HepG2 (cell line): ENCODE measurements at regions not wholly inside any gene's neighbourhood (a gene's known extent, or its start where the extent isn't known, plus 50 kb on each side); places are given as distances from the start of the nearest gene placed in this dataset.

Source experiments
- FOXJ3 ChIP-seq: sonication (generic); formaldehyde crosslinking; IDR thresholded peaks from 2 replicates; pipeline ENCODE4 v1.4.0; 2020; ENCODE audit warnings: missing genetic modification reagents, mild to moderate bottlenecking, borderline replicate concordance
- NR2F1 ChIP-seq, 2 experiments: fragments of 450-650 bp in 1 of 2; formaldehyde crosslinking in 1 of 2; IDR thresholded peaks; 2 replicates each; pipeline versions ENCODE4 v1.5.0 to v1.6.1; 2016 to 2020; ENCODE audit warnings: mild to moderate bottlenecking in 1 of 2, missing compliant biosample characterization in 1 of 2, missing genetic modification reagents in 1 of 2, moderate library complexity in 1 of 2
- PHF8 ChIP-seq: sonication (generic); formaldehyde crosslinking; IDR thresholded peaks from 2 replicates; pipeline ENCODE4 v1.5.0; 2020; ENCODE audit warnings: missing genetic modification reagents
- SIX4 ChIP-seq: sonication (generic); formaldehyde crosslinking; IDR thresholded peaks from 2 replicates; pipeline ENCODE4 v1.4.0; 2020; ENCODE audit warnings: missing genetic modification reagents
- SKIL ChIP-seq: sonication (generic); formaldehyde crosslinking; IDR thresholded peaks from 2 replicates; pipeline ENCODE4 v1.8.0; 2022; ENCODE audit warnings: missing genetic modification reagents, mild to moderate bottlenecking, moderate library complexity, borderline replicate concordance
- ZBTB40 ChIP-seq, 2 experiments: fragments of 450-650 bp in 1 of 2; sonication (generic) in 1 of 2; formaldehyde crosslinking in 1 of 2; IDR thresholded peaks; 2 replicates each; pipeline versions ENCODE4 v1.6.1 to v1.8.0; 2016 to 2022; ENCODE audit warnings: antibody characterized with exemption in 1 of 2, mild to moderate bottlenecking in 1 of 2, missing genetic modification reagents in 1 of 2
- ZFX ChIP-seq: sonication (generic); formaldehyde crosslinking; IDR thresholded peaks from 2 replicates; pipeline ENCODE4 v1.4.0; 2020; ENCODE audit warnings: mild to moderate bottlenecking, low read depth, missing genetic modification reagents, moderate library complexity
- TF ChIP-seq, protein P1 (sequence below): sonication (generic); formaldehyde crosslinking; IDR thresholded peaks from 2 replicates; pipeline ENCODE4 v1.4.0; 2020; ENCODE audit warnings: missing genetic modification reagents
- TF ChIP-seq, protein P2 (sequence below): sonication (generic); formaldehyde crosslinking; IDR thresholded peaks from 2 replicates; pipeline ENCODE4 v1.4.0; 2020; ENCODE audit warnings: missing genetic modification reagents, mild to moderate bottlenecking, borderline replicate concordance
- TF ChIP-seq, protein P3 (sequence below): IDR thresholded peaks from 2 replicates; pipeline ENCODE4 v1.6.1; 2016; ENCODE audit warnings: low read depth

DNA sequence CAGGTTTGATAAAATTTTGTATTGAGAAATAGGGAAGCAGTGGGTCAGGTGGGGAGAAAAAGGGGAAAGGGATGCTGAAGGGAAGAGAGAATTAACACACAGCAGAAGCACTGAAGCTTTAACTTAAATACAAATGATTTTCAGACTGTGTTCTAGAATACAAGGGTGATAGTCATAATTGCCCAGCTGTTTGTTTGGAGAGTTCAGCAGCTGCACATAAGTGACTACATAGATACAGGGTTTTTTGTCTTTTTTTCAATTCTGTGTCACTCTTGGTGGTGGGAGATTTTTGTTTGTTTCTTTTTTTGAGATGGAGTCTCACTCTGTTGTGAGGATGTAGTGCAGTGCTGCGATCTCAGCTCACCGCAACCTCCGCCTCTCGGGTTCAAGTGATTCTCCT lies 590.4 kb upstream of the SEMA6A start (continued):
- TF ChIP-seq ZBTB40 (IDR thresholded peaks at IDR 0.05) (no peak), ZBTB40 (CRISPR knock-in tag; IDR thresholded peaks at IDR 0.05) (no peak), NR2F1 (CRISPR knock-in tag; IDR thresholded peaks at IDR 0.05) (no peak), PHF8 (CRISPR knock-in tag) (no peak), FOXJ3 (CRISPR knock-in tag) (no peak), SKIL (CRISPR knock-in tag) (no peak), SIX4 (CRISPR knock-in tag) (no peak), ZFX (CRISPR knock-in tag) (no peak)
- TF ChIP-seq, protein P1, sequence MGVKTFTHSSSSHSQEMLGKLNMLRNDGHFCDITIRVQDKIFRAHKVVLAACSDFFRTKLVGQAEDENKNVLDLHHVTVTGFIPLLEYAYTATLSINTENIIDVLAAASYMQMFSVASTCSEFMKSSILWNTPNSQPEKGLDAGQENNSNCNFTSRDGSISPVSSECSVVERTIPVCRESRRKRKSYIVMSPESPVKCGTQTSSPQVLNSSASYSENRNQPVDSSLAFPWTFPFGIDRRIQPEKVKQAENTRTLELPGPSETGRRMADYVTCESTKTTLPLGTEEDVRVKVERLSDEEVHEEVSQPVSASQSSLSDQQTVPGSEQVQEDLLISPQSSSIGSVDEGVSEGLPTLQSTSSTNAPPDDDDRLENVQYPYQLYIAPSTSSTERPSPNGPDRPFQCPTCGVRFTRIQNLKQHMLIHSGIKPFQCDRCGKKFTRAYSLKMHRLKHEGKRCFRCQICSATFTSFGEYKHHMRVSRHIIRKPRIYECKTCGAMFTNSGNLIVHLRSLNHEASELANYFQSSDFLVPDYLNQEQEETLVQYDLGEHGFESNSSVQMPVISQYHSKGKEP (CRISPR knock-in tag) = no peak
- TF ChIP-seq, protein P2, sequence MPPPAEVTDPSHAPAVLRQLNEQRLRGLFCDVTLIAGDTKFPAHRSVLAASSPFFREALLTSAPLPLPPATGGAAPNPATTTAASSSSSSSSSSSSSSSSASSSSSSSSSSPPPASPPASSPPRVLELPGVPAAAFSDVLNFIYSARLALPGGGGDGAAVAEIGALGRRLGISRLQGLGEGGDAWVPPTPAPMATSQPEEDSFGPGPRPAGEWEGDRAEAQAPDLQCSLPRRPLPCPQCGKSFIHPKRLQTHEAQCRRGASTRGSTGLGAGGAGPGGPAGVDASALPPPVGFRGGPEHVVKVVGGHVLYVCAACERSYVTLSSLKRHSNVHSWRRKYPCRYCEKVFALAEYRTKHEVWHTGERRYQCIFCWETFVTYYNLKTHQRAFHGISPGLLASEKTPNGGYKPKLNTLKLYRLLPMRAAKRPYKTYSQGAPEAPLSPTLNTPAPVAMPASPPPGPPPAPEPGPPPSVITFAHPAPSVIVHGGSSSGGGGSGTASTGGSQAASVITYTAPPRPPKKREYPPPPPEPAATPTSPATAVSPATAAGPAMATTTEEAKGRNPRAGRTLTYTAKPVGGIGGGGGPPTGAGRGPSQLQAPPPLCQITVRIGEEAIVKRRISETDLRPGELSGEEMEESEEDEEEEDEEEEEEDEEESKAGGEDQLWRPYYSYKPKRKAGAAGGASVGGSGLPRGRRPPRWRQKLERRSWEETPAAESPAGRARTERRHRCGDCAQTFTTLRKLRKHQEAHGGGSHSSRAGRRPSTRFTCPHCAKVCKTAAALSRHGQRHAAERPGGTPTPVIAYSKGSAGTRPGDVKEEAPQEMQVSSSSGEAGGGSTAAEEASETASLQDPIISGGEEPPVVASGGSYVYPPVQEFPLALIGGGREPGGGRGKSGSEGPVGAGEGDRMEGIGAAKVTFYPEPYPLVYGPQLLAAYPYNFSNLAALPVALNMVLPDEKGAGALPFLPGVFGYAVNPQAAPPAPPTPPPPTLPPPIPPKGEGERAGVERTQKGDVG = no peak
- TF ChIP-seq, protein P3, sequence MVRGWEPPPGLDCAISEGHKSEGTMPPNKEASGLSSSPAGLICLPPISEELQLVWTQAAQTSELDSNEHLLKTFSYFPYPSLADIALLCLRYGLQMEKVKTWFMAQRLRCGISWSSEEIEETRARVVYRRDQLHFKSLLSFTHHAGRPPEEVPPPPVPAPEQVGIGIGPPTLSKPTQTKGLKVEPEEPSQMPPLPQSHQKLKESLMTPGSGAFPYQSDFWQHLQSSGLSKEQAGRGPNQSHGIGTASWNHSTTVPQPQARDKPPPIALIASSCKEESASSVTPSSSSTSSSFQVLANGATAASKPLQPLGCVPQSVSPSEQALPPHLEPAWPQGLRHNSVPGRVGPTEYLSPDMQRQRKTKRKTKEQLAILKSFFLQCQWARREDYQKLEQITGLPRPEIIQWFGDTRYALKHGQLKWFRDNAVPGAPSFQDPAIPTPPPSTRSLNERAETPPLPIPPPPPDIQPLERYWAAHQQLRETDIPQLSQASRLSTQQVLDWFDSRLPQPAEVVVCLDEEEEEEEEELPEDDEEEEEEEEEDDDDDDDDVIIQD (CRISPR knock-in tag) = no peak
